ENCODE measurements at regions not wholly inside any gene's neighbourhood (a gene's known extent, or its start where the extent isn't known, plus 50 kb on each side); places are given as distances from the start of the nearest gene placed in this dataset.
A peak's percentile ranks its signal among the peaks of the same experiment; 100 is the strongest.

- Histone ChIP-seq H3K79me2 (replicated peaks; ENCODE audit: insufficient read depth, low read length) (no peaks in the 10 kb centered on the region), H4K20me1 (ENCODE audit: insufficient read depth) (no peaks in the 10 kb centered on the region), H3K9me2 (ENCODE audit: insufficient read depth, low read length) (no peaks in the 10 kb centered on the region), H3K4me3 (ENCODE audit: low read length) (no peak overlapping the region), H3K36me3 (ENCODE audit: insufficient read depth, low read length) (no peaks in the 10 kb centered on the region), H3K9ac (ENCODE audit: low read length) (no peak overlapping the region), H3F3A (ENCODE audit: insufficient read depth, low read length, poor library complexity, severe bottlenecking) (no peaks in the 10 kb centered on the region), H3K4me2 (ENCODE audit: low read length) (no peak overlapping the region), H3K27ac (ENCODE audit: low read length) (no peak overlapping the region), H3K9me3 (ENCODE audit: low read length) (no peaks in the 10 kb centered on the region), H3K27me3 (ENCODE audit: insufficient read depth, low read depth, low read length) (no peaks in the 10 kb centered on the region), H2AFZ (ENCODE audit: low read depth, low read length) (no peak overlapping the region)
- TF ChIP-seq, protein P1, sequence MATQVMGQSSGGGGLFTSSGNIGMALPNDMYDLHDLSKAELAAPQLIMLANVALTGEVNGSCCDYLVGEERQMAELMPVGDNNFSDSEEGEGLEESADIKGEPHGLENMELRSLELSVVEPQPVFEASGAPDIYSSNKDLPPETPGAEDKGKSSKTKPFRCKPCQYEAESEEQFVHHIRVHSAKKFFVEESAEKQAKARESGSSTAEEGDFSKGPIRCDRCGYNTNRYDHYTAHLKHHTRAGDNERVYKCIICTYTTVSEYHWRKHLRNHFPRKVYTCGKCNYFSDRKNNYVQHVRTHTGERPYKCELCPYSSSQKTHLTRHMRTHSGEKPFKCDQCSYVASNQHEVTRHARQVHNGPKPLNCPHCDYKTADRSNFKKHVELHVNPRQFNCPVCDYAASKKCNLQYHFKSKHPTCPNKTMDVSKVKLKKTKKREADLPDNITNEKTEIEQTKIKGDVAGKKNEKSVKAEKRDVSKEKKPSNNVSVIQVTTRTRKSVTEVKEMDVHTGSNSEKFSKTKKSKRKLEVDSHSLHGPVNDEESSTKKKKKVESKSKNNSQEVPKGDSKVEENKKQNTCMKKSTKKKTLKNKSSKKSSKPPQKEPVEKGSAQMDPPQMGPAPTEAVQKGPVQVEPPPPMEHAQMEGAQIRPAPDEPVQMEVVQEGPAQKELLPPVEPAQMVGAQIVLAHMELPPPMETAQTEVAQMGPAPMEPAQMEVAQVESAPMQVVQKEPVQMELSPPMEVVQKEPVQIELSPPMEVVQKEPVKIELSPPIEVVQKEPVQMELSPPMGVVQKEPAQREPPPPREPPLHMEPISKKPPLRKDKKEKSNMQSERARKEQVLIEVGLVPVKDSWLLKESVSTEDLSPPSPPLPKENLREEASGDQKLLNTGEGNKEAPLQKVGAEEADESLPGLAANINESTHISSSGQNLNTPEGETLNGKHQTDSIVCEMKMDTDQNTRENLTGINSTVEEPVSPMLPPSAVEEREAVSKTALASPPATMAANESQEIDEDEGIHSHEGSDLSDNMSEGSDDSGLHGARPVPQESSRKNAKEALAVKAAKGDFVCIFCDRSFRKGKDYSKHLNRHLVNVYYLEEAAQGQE (IDR thresholded peaks at IDR 0.05; ENCODE audit: borderline replicate concordance), result no peak
- TF ChIP-seq POLR2AphosphoS5 (IDR thresholded peaks at IDR 0.05), result no peak
- no peak for TF ChIP-seq RAD21 (conservative IDR thresholded peaks at IDR 0.05)
- TF ChIP-seq, protein P2, sequence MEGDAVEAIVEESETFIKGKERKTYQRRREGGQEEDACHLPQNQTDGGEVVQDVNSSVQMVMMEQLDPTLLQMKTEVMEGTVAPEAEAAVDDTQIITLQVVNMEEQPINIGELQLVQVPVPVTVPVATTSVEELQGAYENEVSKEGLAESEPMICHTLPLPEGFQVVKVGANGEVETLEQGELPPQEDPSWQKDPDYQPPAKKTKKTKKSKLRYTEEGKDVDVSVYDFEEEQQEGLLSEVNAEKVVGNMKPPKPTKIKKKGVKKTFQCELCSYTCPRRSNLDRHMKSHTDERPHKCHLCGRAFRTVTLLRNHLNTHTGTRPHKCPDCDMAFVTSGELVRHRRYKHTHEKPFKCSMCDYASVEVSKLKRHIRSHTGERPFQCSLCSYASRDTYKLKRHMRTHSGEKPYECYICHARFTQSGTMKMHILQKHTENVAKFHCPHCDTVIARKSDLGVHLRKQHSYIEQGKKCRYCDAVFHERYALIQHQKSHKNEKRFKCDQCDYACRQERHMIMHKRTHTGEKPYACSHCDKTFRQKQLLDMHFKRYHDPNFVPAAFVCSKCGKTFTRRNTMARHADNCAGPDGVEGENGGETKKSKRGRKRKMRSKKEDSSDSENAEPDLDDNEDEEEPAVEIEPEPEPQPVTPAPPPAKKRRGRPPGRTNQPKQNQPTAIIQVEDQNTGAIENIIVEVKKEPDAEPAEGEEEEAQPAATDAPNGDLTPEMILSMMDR (IDR thresholded peaks at IDR 0.05; ENCODE audit: poor library complexity, severe bottlenecking), result no peak
- no peak for TF ChIP-seq SMC3 (conservative IDR thresholded peaks at IDR 0.05; ENCODE audit: poor library complexity)
- TF ChIP-seq EZH2 (IDR thresholded peaks at IDR 0.05; ENCODE audit: borderline replicate concordance, insufficient read depth, low read length, poor library complexity, severe bottlenecking), result no peak
- TF ChIP-seq EP300 (conservative IDR thresholded peaks at IDR 0.05; ENCODE audit: poor library complexity, severe bottlenecking), result no peak
- no peak for TF ChIP-seq MXI1 (conservative IDR thresholded peaks at IDR 0.05; ENCODE audit: poor library complexity, severe bottlenecking)
- no peak for TF ChIP-seq TAF1 (IDR thresholded peaks at IDR 0.05; ENCODE audit: low read depth)
These were observed 94.9 kb upstream of the POU3F1 start for GRCh38 chr1:38141483-38141882.

GRCh38 chr1:38139738-38140487, 93.3 kb upstream of the POU3F1 start:
- H3K9me2 ChIP-seq (ENCODE audit: insufficient read depth, low read length), result no peaks in the 10 kb centered on the region
- no peak overlapping the region for H3K4me2 ChIP-seq (ENCODE audit: low read length)
- no peaks in the 10 kb centered on the region for H3K27me3 ChIP-seq (ENCODE audit: insufficient read depth, low read depth, low read length)
- no peaks in the 10 kb centered on the region for H3F3A ChIP-seq (ENCODE audit: insufficient read depth, low read length, poor library complexity, severe bottlenecking)
- no peaks in the 10 kb centered on the region for H3K79me2 ChIP-seq (replicated peaks; ENCODE audit: insufficient read depth, low read length)
- no peak overlapping the region for H2AFZ ChIP-seq (ENCODE audit: low read depth, low read length)
- no peaks in the 10 kb centered on the region for H3K36me3 ChIP-seq (ENCODE audit: insufficient read depth, low read length)
- TF ChIP-seq EP300 (conservative IDR thresholded peaks at IDR 0.05; ENCODE audit: poor library complexity, severe bottlenecking) (no peak), SMC3 (conservative IDR thresholded peaks at IDR 0.05; ENCODE audit: poor library complexity) (peak; percentile 13)
- H4K20me1 ChIP-seq (ENCODE audit: insufficient read depth), result no peaks in the 10 kb centered on the region
- H3K27ac ChIP-seq (ENCODE audit: low read length), result no peak overlapping the region
- H3K9me3 ChIP-seq (ENCODE audit: low read length), result no peaks in the 10 kb centered on the region
- H3K9ac ChIP-seq (ENCODE audit: low read length), result peak overlapping the region; percentile 18
- peak overlapping the region; percentile 6 for H3K4me3 ChIP-seq (ENCODE audit: low read length)

Measured in neural cell (in vitro differentiated cells).